Endothelial cell of umbilical vein (primary cell): ENCODE measurements at regions not wholly inside any gene's neighbourhood (a gene's known extent, or its start where the extent isn't known, plus 50 kb on each side); places are given as distances from the start of the nearest gene placed in this dataset.
"Not testable (repeated sequence)": the region's sequence is repeated elsewhere in the genome, so short reads cannot be mapped to it uniquely, and the experiment has no call there.

Experiments used
- CTCF ChIP-seq, 2 donors: IDR thresholded peaks; 1 replicate in 1 of 2; 2 replicates in 1 of 2; pipeline ENCODE4 v1.5.1; 2011; ENCODE audit warnings: low read length in 2 of 2, mild to moderate bottlenecking in 2 of 2, moderate library complexity in 2 of 2, control low read depth in 1 of 2, inconsistent platforms in 1 of 2, low read depth in 1 of 2; ENCODE audit not compliant: insufficient read depth in 1 of 2; ENCODE audit errors: extremely low read depth in 1 of 2
- POLR2A ChIP-seq: IDR thresholded peaks from 2 replicates; pipeline ENCODE4 v1.6.1; 2012; ENCODE audit warnings: low read depth, mild to moderate bottlenecking, control low read depth, low read length
- POLR2AphosphoS5 ChIP-seq: IDR thresholded peaks from 2 replicates; pipeline ENCODE4 v1.6.1; 2012; ENCODE audit warnings: low read depth, mild to moderate bottlenecking, control low read depth, low read length, moderate library complexity; ENCODE audit not compliant: insufficient read depth

GRCh38 chr13:104493502-104493901 is 1427.3 kb upstream of the SLC10A2 start:
- TF ChIP-seq POLR2A; CTCF (IDR thresholded peaks at IDR 0.05; ENCODE audit: extremely low read depth in 1 of 2, insufficient read depth in 1 of 2, low read depth in 1 of 2, low read length in 2 of 2); POLR2AphosphoS5: not testable (repeated sequence)
